NCI-H2196 (cell line): ENCODE measurements at regions not wholly inside any gene's neighbourhood (a gene's known extent, or its start where the extent isn't known, plus 50 kb on each side); places are given as distances from the start of the nearest gene placed in this dataset.
A peak's percentile ranks its signal among the peaks of the same experiment; 100 is the strongest.

Experiments
- DNase-seq: peaks from one replicate; lab custom pipeline; 2025; ENCODE audit not compliant: unreplicated experiment; lab: John Stamatoyannopoulos, UW

GRCh38 chr6:95142101-95142500, 435.2 kb upstream of the MANEA start:
- no peak for DNase-seq

- no peak for DNase-seq
These were observed 434.5 kb upstream of the MANEA start for GRCh38 chr6:95142661-95143335.

- no peak for DNase-seq
These were observed 433.7 kb upstream of the MANEA start for GRCh38 chr6:95143408-95144180.

GRCh38 chr6:95145457-95145856, 431.9 kb upstream of the MANEA start:
- no peak for DNase-seq

- DNase-seq: no peak
These were observed 417.8 kb upstream of the MANEA start for GRCh38 chr6:95159557-95159956.

GRCh38 chr6:95169775-95170174, 407.6 kb upstream of the MANEA start:
- DNase-seq: no peak

- no peak for DNase-seq
These were observed 401.2 kb upstream of the MANEA start for GRCh38 chr6:95175927-95176675.

GRCh38 chr6:95185874-95186273, 391.5 kb upstream of the MANEA start:
- no peak for DNase-seq

GRCh38 chr6:95186710-95187109, 390.6 kb upstream of the MANEA start:
- no peak for DNase-seq

GRCh38 chr6:95197590-95197989, 379.7 kb upstream of the MANEA start:
- DNase-seq: no peak

- peak; percentile 23 for DNase-seq
These were observed 374.1 kb upstream of the MANEA start for GRCh38 chr6:95203153-95203754.

- DNase-seq: no peak
These were observed 373.2 kb upstream of the MANEA start for GRCh38 chr6:95204178-95204577.

GRCh38 chr6:95208621-95209020, 368.7 kb upstream of the MANEA start:
- DNase-seq: no peak

GRCh38 chr6:95209074-95209473, 368.3 kb upstream of the MANEA start:
- no peak for DNase-seq

- no peak for DNase-seq
These were observed 360.8 kb upstream of the MANEA start for GRCh38 chr6:95216555-95216954.

- DNase-seq: no peak
These were observed 350.0 kb upstream of the MANEA start for GRCh38 chr6:95227351-95227750.

GRCh38 chr6:95228636-95229035, 348.7 kb upstream of the MANEA start:
- DNase-seq: no peak

GRCh38 chr6:95230071-95230740, 347.1 kb upstream of the MANEA start:
- no peak for DNase-seq

GRCh38 chr6:95231416-95231815, 345.9 kb upstream of the MANEA start:
- DNase-seq: no peak

GRCh38 chr6:95232446-95232845, 344.9 kb upstream of the MANEA start:
- no peak for DNase-seq

- no peak for DNase-seq
These were observed 343.5 kb upstream of the MANEA start for GRCh38 chr6:95233879-95234278.
